Fibroblast of the conjunctiva (primary cell): ENCODE measurements at regions not wholly inside any gene's neighbourhood (a gene's known extent, or its start where the extent isn't known, plus 50 kb on each side); places are given as distances from the start of the nearest gene placed in this dataset.
A peak's percentile ranks its signal among the peaks of the same experiment; 100 is the strongest.

ENCODE experiments used
- DNase-seq: peaks from one replicate; pipeline ENCODE4 v3.0.0-alpha.2; 2010; ENCODE audit warnings: low read depth

- DNase-seq, result peak; percentile 23
Measured at GRCh38 chr15:47514200-47514652, 203.1 kb upstream of the SEMA6D start.

- DNase-seq, result peak; percentile 29
Measured at GRCh38 chr15:47516558-47516957, 200.7 kb upstream of the SEMA6D start.

DNA sequence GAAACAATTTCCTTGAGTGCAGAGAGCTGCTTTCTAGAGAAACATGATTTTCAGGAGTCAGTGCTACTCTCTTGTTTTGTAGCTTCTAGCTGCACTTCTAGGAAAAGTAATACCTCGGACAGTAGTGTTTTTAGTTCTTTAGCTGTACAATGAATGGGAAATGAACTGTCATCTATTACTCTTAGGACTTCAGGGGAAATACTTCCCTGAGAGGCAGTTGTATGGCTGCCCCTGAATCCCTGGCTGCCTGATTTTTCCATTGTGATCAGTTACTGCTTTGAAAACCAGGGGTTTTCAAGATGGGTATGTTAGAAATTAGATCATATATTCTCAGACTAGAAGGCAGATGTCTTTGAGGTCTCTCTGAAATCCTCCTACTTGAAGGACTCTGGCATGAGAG lies 200.3 kb upstream of the SEMA6D start:
- no peak for DNase-seq

GRCh38 chr15:47517737-47518136 lies 199.6 kb upstream of the SEMA6D start:
- DNase-seq, result no peak

DNA sequence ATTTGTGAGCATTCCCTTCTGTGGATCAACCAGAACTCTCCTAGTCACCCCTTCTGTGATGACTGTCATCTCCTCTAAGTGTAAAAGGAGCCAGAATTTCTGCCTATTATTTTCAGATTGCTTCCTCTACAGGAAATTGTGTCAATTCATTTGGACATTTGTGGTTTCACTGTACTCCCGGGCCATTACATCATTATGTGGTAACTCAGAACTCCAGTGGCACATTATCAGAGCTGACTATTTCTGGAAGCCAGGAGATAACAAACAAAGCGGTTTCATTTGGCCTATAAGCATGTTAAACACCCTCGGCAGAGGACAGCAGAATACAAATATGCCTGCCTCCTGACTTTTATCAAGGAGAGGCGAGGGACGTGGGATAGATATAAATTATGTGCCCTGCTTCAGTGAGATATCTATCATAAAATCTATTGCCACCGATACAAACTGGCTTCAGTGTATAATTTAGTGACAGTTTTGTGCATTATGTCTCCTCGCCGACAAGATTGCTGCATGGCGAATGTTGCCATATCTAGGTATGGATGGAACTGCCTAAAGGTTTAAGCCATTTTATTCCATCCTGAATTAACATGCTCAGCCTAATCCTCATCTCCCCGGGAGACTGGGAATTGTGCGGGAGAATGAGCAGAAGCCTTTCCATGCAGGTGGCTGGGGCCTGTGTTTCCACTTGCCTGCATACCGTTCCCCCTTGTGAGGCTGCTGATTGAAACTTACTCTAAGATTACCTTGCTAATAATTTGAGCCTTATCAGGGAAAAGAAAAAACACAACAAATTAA lies 193.4 kb upstream of the SEMA6D start:
- DNase-seq, result no peak

- no peak for DNase-seq
Measured at GRCh38 chr15:47529241-47529640, 188.1 kb upstream of the SEMA6D start.

DNA sequence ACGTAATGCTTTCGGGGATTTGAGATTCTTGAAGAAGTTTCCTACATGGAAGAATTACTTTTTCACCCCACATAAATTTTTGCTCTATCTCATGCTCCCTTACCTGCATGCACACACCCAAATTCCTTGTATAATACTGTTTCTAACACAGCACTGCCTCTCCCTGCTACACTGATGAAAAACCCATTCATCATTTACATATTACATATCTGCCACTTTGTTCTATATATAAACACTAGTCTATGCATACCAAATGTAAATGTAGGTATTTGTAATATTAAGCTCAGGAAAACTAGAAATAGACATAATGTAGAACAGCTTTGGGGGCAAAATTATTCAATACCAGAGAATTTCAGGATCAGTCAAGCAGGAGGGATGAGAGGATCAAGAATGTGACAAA lies 182.6 kb upstream of the SEMA6D start:
- DNase-seq, result no peak

GRCh38 chr15:47541562-47541961 lies 175.7 kb upstream of the SEMA6D start:
- peak; percentile 18 for DNase-seq

DNA sequence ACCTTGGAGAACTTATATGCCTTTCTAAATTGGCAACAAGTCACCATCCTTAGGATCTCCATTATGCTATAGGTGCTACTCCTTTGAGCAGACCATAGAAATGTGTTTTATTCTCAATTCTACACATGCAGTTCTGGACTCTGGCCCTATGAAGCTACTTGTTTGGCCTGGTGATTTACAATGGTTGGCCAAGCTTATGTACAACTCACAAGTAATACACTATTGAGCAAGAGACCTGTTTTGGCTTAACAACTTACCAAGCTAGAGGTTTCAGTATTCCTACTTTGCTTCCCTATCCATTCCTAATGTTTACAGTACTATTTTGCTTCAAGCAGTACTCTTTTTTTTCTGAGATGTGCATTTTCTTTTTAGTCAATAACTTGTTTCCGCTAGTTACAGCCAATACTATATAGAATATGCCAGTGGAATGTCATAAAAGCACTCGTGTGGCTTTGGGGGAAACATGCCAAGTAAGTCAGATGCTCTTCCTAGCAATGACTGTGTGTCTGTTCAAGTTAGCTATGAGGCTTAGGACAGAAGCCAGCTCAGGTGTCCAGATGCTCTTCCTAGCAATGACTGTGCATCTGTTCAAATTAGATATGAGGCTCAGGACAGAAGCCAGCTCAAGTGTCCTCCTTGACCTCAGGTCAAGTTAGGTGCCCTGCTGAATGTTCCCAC lies 174.9 kb upstream of the SEMA6D start:
- DNase-seq, result no peak

- DNase-seq, result no peak
Measured at GRCh38 chr15:47548231-47548630, 169.1 kb upstream of the SEMA6D start.

DNA sequence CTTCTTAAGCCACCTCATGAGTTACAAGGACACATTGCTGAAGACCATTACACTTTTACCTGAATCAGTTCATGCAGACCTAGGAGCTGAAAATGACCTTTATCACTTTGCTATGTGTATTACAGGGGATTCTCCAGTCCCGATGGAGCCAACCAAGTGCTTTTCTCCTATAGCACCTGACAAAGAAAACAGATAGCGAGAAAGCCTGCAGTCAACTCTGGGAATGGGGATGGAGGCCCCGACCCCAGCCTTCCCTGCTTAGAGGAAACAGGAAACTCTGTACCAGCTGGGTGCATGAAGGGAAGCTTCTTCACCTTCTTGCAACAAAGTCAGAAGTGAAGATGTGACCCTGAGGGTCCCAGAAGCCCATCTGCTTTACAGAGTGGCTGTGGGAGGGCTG lies 168.3 kb upstream of the SEMA6D start:
- no peak for DNase-seq

GRCh38 chr15:47551079-47551478 lies 166.2 kb upstream of the SEMA6D start:
- no peak for DNase-seq

GRCh38 chr15:47551546-47551945 lies 165.8 kb upstream of the SEMA6D start:
- no peak for DNase-seq

DNA sequence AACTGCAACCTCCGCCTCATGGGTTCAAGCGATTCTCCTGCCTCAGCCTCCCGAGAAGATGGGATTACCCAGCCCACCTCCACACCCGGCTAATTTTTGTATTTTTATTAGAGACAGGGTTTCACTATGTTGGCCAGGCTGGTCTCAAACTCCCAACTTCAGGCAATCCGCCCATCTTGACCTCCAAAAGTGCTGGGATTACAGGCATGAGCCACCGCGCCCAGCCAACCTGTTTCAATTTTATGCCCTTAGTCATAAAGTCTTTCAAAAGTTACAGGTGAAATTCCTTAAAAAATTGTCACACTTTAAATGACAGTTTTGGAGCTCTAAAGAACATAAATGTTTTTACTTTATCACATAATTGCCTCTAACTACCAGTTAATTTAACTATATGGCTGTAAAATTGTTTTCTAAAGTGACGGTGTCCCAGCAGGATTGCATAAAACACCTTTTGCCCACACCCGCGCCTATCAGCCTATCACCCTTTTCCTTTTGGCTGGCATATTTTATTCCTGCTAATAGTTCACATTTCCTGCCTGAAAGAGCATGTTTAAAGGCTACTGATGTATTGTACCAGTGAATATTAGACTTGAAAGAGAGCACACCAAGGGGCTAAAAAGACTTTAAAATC lies 164.2 kb upstream of the SEMA6D start:
- DNase-seq, result no peak

- no peak for DNase-seq
Measured at GRCh38 chr15:47553947-47554346, 163.4 kb upstream of the SEMA6D start.

DNA sequence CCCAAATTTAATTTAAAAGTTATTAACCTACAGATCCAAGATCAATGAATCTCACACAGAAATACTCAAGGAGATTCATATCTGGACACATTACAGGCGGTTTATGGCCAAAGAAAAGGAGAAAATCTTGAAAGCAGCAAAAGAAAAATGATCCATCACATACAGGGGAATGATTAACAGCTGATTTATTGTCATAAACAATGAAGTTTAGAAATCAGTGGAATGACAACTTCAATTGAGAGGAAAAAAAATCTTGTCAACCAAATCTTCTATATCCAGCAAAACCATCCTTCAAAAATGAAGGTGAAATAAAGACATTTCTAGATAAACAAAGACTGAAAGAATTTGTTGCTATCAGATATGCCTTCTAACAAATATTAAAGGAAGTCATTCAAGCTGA lies 156.2 kb upstream of the SEMA6D start:
- DNase-seq, result no peak

GRCh38 chr15:47565949-47566348 lies 151.4 kb upstream of the SEMA6D start:
- no peak for DNase-seq

GRCh38 chr15:47566610-47567009 lies 150.7 kb upstream of the SEMA6D start:
- DNase-seq, result no peak

DNA sequence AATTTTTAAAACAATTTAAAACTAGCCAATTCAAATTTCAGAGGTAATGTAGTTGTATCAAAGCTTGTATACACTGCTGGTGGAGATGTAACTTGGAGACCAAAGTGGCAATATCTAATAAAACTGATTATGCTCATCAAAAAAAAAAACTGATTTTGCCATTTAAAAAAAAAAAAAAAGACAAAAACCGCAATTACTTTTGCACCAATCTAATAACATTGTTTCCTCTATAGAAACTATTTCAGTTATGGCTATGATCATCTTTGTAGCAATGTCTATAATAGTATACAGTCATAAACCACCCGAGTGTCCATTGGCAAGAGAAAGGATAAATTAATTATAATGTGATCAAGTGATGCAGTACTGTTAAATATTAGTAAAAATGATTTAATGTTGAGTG lies 149.3 kb upstream of the SEMA6D start:
- DNase-seq, result no peak

- no peak for DNase-seq
Measured at GRCh38 chr15:47570044-47570443, 147.3 kb upstream of the SEMA6D start.

- no peak for DNase-seq
Measured at GRCh38 chr15:47570451-47570850, 146.9 kb upstream of the SEMA6D start.

GRCh38 chr15:47570881-47571640 lies 146.2 kb upstream of the SEMA6D start:
- DNase-seq, result no peak
